HG02938 (cell line): ENCODE measurements at regions not wholly inside any gene's neighbourhood (a gene's known extent, or its start where the extent isn't known, plus 50 kb on each side); places are given as distances from the start of the nearest gene placed in this dataset.
A peak's percentile ranks its signal among the peaks of the same experiment; 100 is the strongest.
"Not testable (repeated sequence)": the region's sequence is repeated elsewhere in the genome, so short reads cannot be mapped to it uniquely, and the experiment has no call there.

Experiments used
- ATAC-seq: cut with Tn5 transposase; IDR thresholded peaks from one replicate; pipeline ENCODE4 v1.9.1; 2021; ENCODE audit warnings: mild to moderate bottlenecking, moderate library complexity; ENCODE audit not compliant: unreplicated experiment

- ATAC-seq, result peak; percentile 50
These were observed 444.0 kb downstream of the HS3ST3B1 start for GRCh38 chr17:14744761-14745473.

GRCh38 chr17:14741491-14741890 is 440.6 kb downstream of the HS3ST3B1 start:
- ATAC-seq, result no peak

GRCh38 chr17:14739656-14740431 is 439.0 kb downstream of the HS3ST3B1 start:
- no peak for ATAC-seq

- ATAC-seq, result no peak
These were observed 437.7 kb downstream of the HS3ST3B1 start for GRCh38 chr17:14738652-14738988.

GRCh38 chr17:14737984-14738651 is 437.2 kb downstream of the HS3ST3B1 start:
- peak; percentile 63 for ATAC-seq

- no peak for ATAC-seq
These were observed 435.8 kb downstream of the HS3ST3B1 start for GRCh38 chr17:14736631-14737030.

- no peak for ATAC-seq
These were observed 432.5 kb downstream of the HS3ST3B1 start for GRCh38 chr17:14733376-14733775.

GRCh38 chr17:14732211-14732610 is 431.3 kb downstream of the HS3ST3B1 start:
- no peak for ATAC-seq

GRCh38 chr17:14731591-14731990 is 430.7 kb downstream of the HS3ST3B1 start:
- no peak for ATAC-seq

GRCh38 chr17:14730821-14731220 is 429.9 kb downstream of the HS3ST3B1 start:
- ATAC-seq, result no peak

- no peak for ATAC-seq
These were observed 424.8 kb downstream of the HS3ST3B1 start for GRCh38 chr17:14725729-14726128.

- ATAC-seq, result no peak
These were observed 423.9 kb downstream of the HS3ST3B1 start for GRCh38 chr17:14724770-14725169.

GRCh38 chr17:14723349-14723748 is 422.5 kb downstream of the HS3ST3B1 start:
- ATAC-seq, result not testable (repeated sequence)

GRCh38 chr17:14719942-14720341 is 419.1 kb downstream of the HS3ST3B1 start:
- no peak for ATAC-seq

- no peak for ATAC-seq
These were observed 417.0 kb downstream of the HS3ST3B1 start for GRCh38 chr17:14717859-14718258.

GRCh38 chr17:14715561-14715960 is 414.7 kb downstream of the HS3ST3B1 start:
- no peak for ATAC-seq

- no peak for ATAC-seq
These were observed 411.7 kb downstream of the HS3ST3B1 start for GRCh38 chr17:14712611-14713021.

GRCh38 chr17:14704121-14704520 is 403.2 kb downstream of the HS3ST3B1 start:
- no peak for ATAC-seq

GRCh38 chr17:14701886-14702285 is 401.0 kb downstream of the HS3ST3B1 start:
- no peak for ATAC-seq

- no peak for ATAC-seq
These were observed 398.8 kb downstream of the HS3ST3B1 start for GRCh38 chr17:14699574-14700185.

GRCh38 chr17:14693382-14693781 is 392.5 kb downstream of the HS3ST3B1 start:
- ATAC-seq, result no peak
